HEK293 (cell line): ENCODE measurements at regions not wholly inside any gene's neighbourhood (a gene's known extent, or its start where the extent isn't known, plus 50 kb on each side); places are given as distances from the start of the nearest gene placed in this dataset.

Source experiments
- CTCF ChIA-PET: fragments of 350-600 bp; formaldehyde crosslinking; extraction: SDS; loops from one replicate; lab custom pipeline; 2021; ENCODE audit warnings: antibody characterized with exemption; lab: Yijun Ruan, JAX
- POLR2A ChIA-PET: fragments of 300-600 bp; formaldehyde crosslinking; extraction: SDS; loops from one replicate; lab custom pipeline; 2020; ENCODE audit warnings: antibody characterized with exemption, inconsistent platforms; lab: Yijun Ruan, JAX
- H3K27ac ChIP-seq: fragments of 200-500 bp; sonication (Bioruptor generic); 2 replicates; pipeline ENCODE4 v1.5.1; 2014; ENCODE audit warnings: low read depth, low read length, control low read depth, inconsistent platforms; ENCODE audit errors: extremely low read depth
- H3K36me3 ChIP-seq, 2 experiments: fragments of 200-500 bp in 1 of 2; sonication (Bioruptor generic) in 1 of 2; 1 replicate in 1 of 2; 2 replicates in 1 of 2; pipeline ENCODE4 v1.5.1; 2014 to 2017; ENCODE audit warnings: inconsistent platforms in 2 of 2, low read length in 2 of 2; ENCODE audit not compliant: control insufficient read depth in 2 of 2, insufficient read depth in 1 of 2
- H3K4me1 ChIP-seq: fragments of 200-500 bp; sonication (Bioruptor generic); 2 replicates; pipeline ENCODE4 v1.5.1; 2014; ENCODE audit warnings: mild to moderate bottlenecking, low read length, inconsistent platforms; ENCODE audit not compliant: control insufficient read depth, insufficient read depth
- H3K4me3 ChIP-seq: 2 replicates; pipeline ENCODE4 v1.5.1; 2011; ENCODE audit warnings: low read depth, mild to moderate bottlenecking, control low read depth, low read length, moderate library complexity
- H3K9me3 ChIP-seq: fragments of 200-500 bp; sonication (Bioruptor generic); 2 replicates; pipeline ENCODE4 v1.5.1; 2014; ENCODE audit warnings: low read depth, low read length, inconsistent platforms; ENCODE audit not compliant: control insufficient read depth, insufficient read depth
- HOXC10 ChIP-seq: sonication (generic); formaldehyde crosslinking; IDR thresholded peaks from 2 replicates; pipeline ENCODE4 v1.8.1; 2023; ENCODE audit warnings: mild to moderate bottlenecking, missing genetic modification reagents
- KLF1 ChIP-seq: fragments of 450-650 bp; formaldehyde crosslinking; IDR thresholded peaks from 2 replicates; pipeline ENCODE4 v1.5.1; 2016; ENCODE audit warnings: missing biosample characterization, missing genetic modification characterization
- KLF7 ChIP-seq: fragments of 450-650 bp; formaldehyde crosslinking; IDR thresholded peaks from 2 replicates; pipeline ENCODE4 v1.5.1; 2016; ENCODE audit warnings: missing biosample characterization, missing genetic modification characterization, borderline replicate concordance
- MEIS1 ChIP-seq: sonication (generic); formaldehyde crosslinking; IDR thresholded peaks from 2 replicates; pipeline ENCODE4 v1.8.1; 2022; ENCODE audit warnings: missing genetic modification reagents, mild to moderate bottlenecking, borderline replicate concordance
- OSR2 ChIP-seq: fragments of 450-650 bp; formaldehyde crosslinking; IDR thresholded peaks from 2 replicates; pipeline ENCODE4 v1.5.1; 2016; ENCODE audit warnings: missing biosample characterization, missing genetic modification characterization
- PRDM1 ChIP-seq: fragments of 450-650 bp; formaldehyde crosslinking; IDR thresholded peaks from 2 replicates; pipeline ENCODE4; 2016; ENCODE audit warnings: missing biosample characterization, missing genetic modification characterization
- SCRT1 ChIP-seq: fragments of 450-650 bp; formaldehyde crosslinking; IDR thresholded peaks from 2 replicates; pipeline ENCODE4 v1.5.1; 2016; ENCODE audit warnings: missing biosample characterization, missing genetic modification characterization, borderline replicate concordance
- YY2 ChIP-seq: fragments of 450-650 bp; formaldehyde crosslinking; IDR thresholded peaks from 2 replicates; pipeline ENCODE4 v1.5.1; 2016; ENCODE audit warnings: missing biosample characterization, missing genetic modification characterization
- ZFP37 ChIP-seq: fragments of 450-650 bp; formaldehyde crosslinking; IDR thresholded peaks from 2 replicates; pipeline ENCODE4 v1.5.1; 2016; ENCODE audit warnings: missing biosample characterization, missing genetic modification characterization
- ZNF146 ChIP-seq: fragments of 450-650 bp; formaldehyde crosslinking; IDR thresholded peaks from 2 replicates; pipeline ENCODE4 v1.5.1; 2016; ENCODE audit warnings: missing biosample characterization, missing genetic modification characterization
- ZNF174 ChIP-seq: fragments of 450-650 bp; formaldehyde crosslinking; IDR thresholded peaks from 2 replicates; pipeline ENCODE4 v1.5.0; 2017; ENCODE audit warnings: missing biosample characterization, mild to moderate bottlenecking, missing genetic modification characterization
- ZNF350 ChIP-seq: fragments of 450-650 bp; formaldehyde crosslinking; IDR thresholded peaks from 2 replicates; pipeline ENCODE4 v1.5.0; 2017; ENCODE audit warnings: missing biosample characterization, mild to moderate bottlenecking, missing genetic modification characterization
- ZNF391 ChIP-seq: fragments of 450-650 bp; formaldehyde crosslinking; IDR thresholded peaks from 2 replicates; pipeline ENCODE4 v1.5.1; 2016; ENCODE audit warnings: low read depth, missing biosample characterization, missing genetic modification characterization, borderline replicate concordance
- ZNF404 ChIP-seq: fragments of 450-650 bp; formaldehyde crosslinking; IDR thresholded peaks from 2 replicates; pipeline ENCODE4 v1.5.1; 2017; ENCODE audit warnings: missing biosample characterization, missing genetic modification characterization
- ZNF510 ChIP-seq: fragments of 450-650 bp; formaldehyde crosslinking; IDR thresholded peaks from 2 replicates; pipeline ENCODE4 v1.5.1; 2018; ENCODE audit warnings: mild to moderate bottlenecking, missing genetic modification characterization, missing biosample characterization; ENCODE audit not compliant: insufficient replicate concordance
- ZNF513 ChIP-seq: fragments of 450-650 bp; IDR thresholded peaks from 2 replicates; pipeline ENCODE4 v1.5.1; 2018; ENCODE audit warnings: missing biosample characterization, missing genetic modification characterization
- ZNF544 ChIP-seq: fragments of 450-650 bp; formaldehyde crosslinking; IDR thresholded peaks from 2 replicates; pipeline ENCODE4 v1.5.0; 2017; ENCODE audit warnings: missing biosample characterization, missing genetic modification characterization
- ZNF610 ChIP-seq: fragments of 450-650 bp; formaldehyde crosslinking; IDR thresholded peaks from 2 replicates; pipeline ENCODE4 v1.5.1; 2016; ENCODE audit warnings: missing biosample characterization, missing genetic modification characterization, borderline replicate concordance
- ZNF670 ChIP-seq: fragments of 450-650 bp; formaldehyde crosslinking; IDR thresholded peaks from 2 replicates; pipeline ENCODE4 v1.5.1; 2016; ENCODE audit warnings: missing biosample characterization, missing genetic modification characterization, low read depth
- ZNF776 ChIP-seq: fragments of 450-650 bp; formaldehyde crosslinking; IDR thresholded peaks from 2 replicates; pipeline ENCODE4 v1.5.0; 2017; ENCODE audit warnings: missing biosample characterization, missing genetic modification characterization, borderline replicate concordance
- ZNF791 ChIP-seq: fragments of 450-650 bp; formaldehyde crosslinking; IDR thresholded peaks from 2 replicates; pipeline ENCODE4 v1.5.1; 2016; ENCODE audit warnings: missing biosample characterization, missing genetic modification characterization
- ZNF792 ChIP-seq: fragments of 450-650 bp; formaldehyde crosslinking; IDR thresholded peaks from 2 replicates; pipeline ENCODE4 v1.5.1; 2016; ENCODE audit warnings: missing biosample characterization, missing genetic modification characterization
- TF ChIP-seq, protein P1 (sequence below): fragments of 450-650 bp; formaldehyde crosslinking; IDR thresholded peaks from 2 replicates; pipeline ENCODE4 v1.5.1; 2016; ENCODE audit warnings: missing biosample characterization, missing genetic modification characterization
- TF ChIP-seq, protein P2 (sequence below): fragments of 450-650 bp; formaldehyde crosslinking; IDR thresholded peaks from 2 replicates; pipeline ENCODE4 v1.5.1; 2016; ENCODE audit warnings: missing biosample characterization, missing genetic modification characterization
- TF ChIP-seq, protein P3 (sequence below): fragments of 450-650 bp; formaldehyde crosslinking; IDR thresholded peaks from 2 replicates; pipeline ENCODE4 v1.5.1; 2016; ENCODE audit warnings: missing biosample characterization, missing genetic modification characterization

DNA sequence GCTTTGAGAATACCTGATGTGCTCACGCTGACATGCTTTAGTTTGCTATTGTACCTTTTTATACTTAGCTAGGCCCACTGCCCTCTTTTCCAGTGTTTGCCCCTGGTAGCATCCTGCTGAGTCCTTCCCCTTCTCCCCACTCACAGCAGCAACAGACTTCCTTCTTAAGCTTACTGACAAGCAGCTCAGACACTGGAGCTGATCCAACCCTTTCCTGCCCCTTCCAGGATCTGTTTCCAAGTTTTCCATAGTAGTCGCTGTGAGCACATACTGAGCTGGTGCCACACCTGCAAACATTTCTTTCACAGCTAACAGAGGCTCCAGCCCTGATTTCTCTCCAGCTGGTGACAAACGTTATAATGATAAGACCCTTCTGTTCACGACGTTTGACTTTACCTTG is 991.4 kb upstream of the CELF4 start:
- TF ChIP-seq ZNF791 (no peak), ZNF776 (tag by site-specific recombination) (no peak), ZNF391 (no peak), ZNF404 (tag by site-specific recombination) (no peak), ZNF610 (tag by site-specific recombination) (no peak), KLF7 (tag by site-specific recombination) (no peak), KLF1 (tag by site-specific recombination) (no peak)
- H3K4me1 ChIP-seq = no peaks in the 10 kb centered on the region
- no peak overlapping the region for H3K4me3 ChIP-seq
- ChIA-PET CTCF (no interaction called here), POLR2A (no interaction called here)
- no peaks in the 10 kb centered on the region for H3K9me3 ChIP-seq
- no peak overlapping the region for H3K27ac ChIP-seq
- no peaks in the 10 kb centered on the region for H3K36me3 ChIP-seq

GRCh38 chr18:38552732-38553321 is 987.2 kb upstream of the CELF4 start:
- POLR2A ChIA-PET = no interaction called here
- Histone ChIP-seq H3K4me3 (no peak overlapping the region), H3K4me1 (no peaks in the 10 kb centered on the region), H3K36me3 (no peaks in the 10 kb centered on the region), H3K9me3 (no peaks in the 10 kb centered on the region), H3K27ac (no peak overlapping the region)
- CTCF ChIA-PET = no interaction called here
- no peak for TF ChIP-seq ZNF174
- TF ChIP-seq ZFP37 (tag by site-specific recombination) = no peak
- TF ChIP-seq ZNF146 (tag by site-specific recombination) = no peak
- TF ChIP-seq SCRT1 (tag by site-specific recombination) = no peak
- TF ChIP-seq ZNF513 (tag by site-specific recombination) = no peak
- TF ChIP-seq PRDM1 = no peak
- no peak for TF ChIP-seq OSR2
- TF ChIP-seq ZNF350 = no peak
- TF ChIP-seq, protein P1, sequence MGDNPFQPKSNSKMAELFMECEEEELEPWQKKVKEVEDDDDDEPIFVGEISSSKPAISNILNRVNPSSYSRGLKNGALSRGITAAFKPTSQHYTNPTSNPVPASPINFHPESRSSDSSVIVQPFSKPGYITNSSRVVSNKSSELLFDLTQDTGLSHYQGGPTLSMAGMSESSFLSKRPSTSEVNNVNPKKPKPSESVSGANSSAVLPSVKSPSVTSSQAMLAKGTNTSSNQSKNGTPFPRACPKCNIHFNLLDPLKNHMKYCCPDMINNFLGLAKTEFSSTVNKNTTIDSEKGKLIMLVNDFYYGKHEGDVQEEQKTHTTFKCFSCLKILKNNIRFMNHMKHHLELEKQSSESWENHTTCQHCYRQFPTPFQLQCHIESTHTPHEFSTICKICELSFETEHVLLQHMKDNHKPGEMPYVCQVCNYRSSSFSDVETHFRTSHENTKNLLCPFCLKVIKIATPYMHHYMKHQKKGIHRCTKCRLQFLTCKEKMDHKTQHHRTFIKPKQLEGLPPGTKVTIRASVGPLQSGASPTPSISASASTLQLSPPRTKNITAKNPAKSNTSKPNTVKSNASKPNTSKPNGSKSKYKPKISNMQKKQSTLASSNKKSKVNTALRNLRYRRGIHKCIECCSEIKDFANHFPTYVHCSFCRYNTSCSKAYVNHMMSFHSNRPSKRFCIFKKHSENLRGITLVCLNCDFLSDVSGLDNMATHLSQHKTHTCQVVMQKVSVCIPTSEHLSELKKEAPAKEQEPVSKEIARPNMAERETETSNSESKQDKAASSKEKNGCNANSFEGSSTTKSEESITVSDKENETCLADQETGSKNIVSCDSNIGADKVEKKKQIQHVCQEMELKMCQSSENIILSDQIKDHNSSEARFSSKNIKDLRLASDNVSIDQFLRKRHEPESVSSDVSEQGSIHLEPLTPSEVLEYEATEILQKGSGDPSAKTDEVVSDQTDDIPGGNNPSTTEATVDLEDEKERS (tag by site-specific recombination) = no peak
- TF ChIP-seq, protein P2, sequence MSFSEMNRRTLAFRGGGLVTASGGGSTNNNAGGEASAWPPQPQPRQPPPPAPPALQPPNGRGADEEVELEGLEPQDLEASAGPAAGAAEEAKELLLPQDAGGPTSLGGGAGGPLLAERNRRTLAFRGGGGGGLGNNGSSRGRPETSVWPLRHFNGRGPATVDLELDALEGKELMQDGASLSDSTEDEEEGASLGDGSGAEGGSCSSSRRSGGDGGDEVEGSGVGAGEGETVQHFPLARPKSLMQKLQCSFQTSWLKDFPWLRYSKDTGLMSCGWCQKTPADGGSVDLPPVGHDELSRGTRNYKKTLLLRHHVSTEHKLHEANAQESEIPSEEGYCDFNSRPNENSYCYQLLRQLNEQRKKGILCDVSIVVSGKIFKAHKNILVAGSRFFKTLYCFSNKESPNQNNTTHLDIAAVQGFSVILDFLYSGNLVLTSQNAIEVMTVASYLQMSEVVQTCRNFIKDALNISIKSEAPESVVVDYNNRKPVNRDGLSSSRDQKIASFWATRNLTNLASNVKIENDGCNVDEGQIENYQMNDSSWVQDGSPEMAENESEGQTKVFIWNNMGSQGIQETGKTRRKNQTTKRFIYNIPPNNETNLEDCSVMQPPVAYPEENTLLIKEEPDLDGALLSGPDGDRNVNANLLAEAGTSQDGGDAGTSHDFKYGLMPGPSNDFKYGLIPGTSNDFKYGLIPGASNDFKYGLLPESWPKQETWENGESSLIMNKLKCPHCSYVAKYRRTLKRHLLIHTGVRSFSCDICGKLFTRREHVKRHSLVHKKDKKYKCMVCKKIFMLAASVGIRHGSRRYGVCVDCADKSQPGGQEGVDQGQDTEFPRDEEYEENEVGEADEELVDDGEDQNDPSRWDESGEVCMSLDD (tag by site-specific recombination) = no peak
- TF ChIP-seq, protein P3, sequence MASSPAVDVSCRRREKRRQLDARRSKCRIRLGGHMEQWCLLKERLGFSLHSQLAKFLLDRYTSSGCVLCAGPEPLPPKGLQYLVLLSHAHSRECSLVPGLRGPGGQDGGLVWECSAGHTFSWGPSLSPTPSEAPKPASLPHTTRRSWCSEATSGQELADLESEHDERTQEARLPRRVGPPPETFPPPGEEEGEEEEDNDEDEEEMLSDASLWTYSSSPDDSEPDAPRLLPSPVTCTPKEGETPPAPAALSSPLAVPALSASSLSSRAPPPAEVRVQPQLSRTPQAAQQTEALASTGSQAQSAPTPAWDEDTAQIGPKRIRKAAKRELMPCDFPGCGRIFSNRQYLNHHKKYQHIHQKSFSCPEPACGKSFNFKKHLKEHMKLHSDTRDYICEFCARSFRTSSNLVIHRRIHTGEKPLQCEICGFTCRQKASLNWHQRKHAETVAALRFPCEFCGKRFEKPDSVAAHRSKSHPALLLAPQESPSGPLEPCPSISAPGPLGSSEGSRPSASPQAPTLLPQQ (tag by site-specific recombination) = no peak
- TF ChIP-seq ZNF510 (tag by site-specific recombination) = no peak
- TF ChIP-seq ZNF792 = no peak
- TF ChIP-seq HOXC10 (CRISPR knock-in tag) = no peak
- TF ChIP-seq ZNF670 = no peak
- TF ChIP-seq ZNF544 (tag by site-specific recombination) = no peak
- no peak for TF ChIP-seq YY2 (tag by site-specific recombination)
- no peak for TF ChIP-seq MEIS1 (CRISPR knock-in tag)
